HepG2 (cell line): ENCODE measurements at regions not wholly inside any gene's neighbourhood (a gene's known extent, or its start where the extent isn't known, plus 50 kb on each side); places are given as distances from the start of the nearest gene placed in this dataset.

Experiments used
- ATF7 ChIP-seq, 2 experiments: fragments of 450-650 bp in 1 of 2; sonication (generic) in 1 of 2; formaldehyde crosslinking in 1 of 2; IDR thresholded peaks; 2 replicates each; pipeline versions ENCODE4 v1.4.0 to v1.6.1; 2016 to 2020; ENCODE audit warnings: antibody characterized with exemption in 1 of 2, mild to moderate bottlenecking in 1 of 2, missing genetic modification reagents in 1 of 2
- ELF1 ChIP-seq: sonication (generic); formaldehyde crosslinking; IDR thresholded peaks from 2 replicates; pipeline ENCODE4 v1.4.0; 2020; ENCODE audit warnings: missing genetic modification reagents
- HIVEP1 ChIP-seq: sonication (generic); formaldehyde crosslinking; IDR thresholded peaks from 2 replicates; pipeline ENCODE4 v1.4.0; 2020; ENCODE audit warnings: mild to moderate bottlenecking, missing genetic modification reagents
- HOXA7 ChIP-seq: sonication (generic); formaldehyde crosslinking; IDR thresholded peaks from 2 replicates; pipeline ENCODE4 v1.8.1; 2022; ENCODE audit warnings: mild to moderate bottlenecking, missing genetic modification reagents, moderate library complexity
- IRX3 ChIP-seq: sonication (generic); formaldehyde crosslinking; IDR thresholded peaks from 2 replicates; pipeline ENCODE4 v1.8.1; 2023; ENCODE audit warnings: mild to moderate bottlenecking, low read depth, missing genetic modification reagents, borderline replicate concordance
- JUNB ChIP-seq: sonication (generic); formaldehyde crosslinking; IDR thresholded peaks from 2 replicates; pipeline ENCODE4 v1.8.0; 2022; ENCODE audit warnings: missing genetic modification reagents, mild to moderate bottlenecking, borderline replicate concordance
- NRL ChIP-seq: sonication (generic); formaldehyde crosslinking; IDR thresholded peaks from 2 replicates; pipeline ENCODE4 v1.5.0; 2020; ENCODE audit warnings: missing genetic modification reagents, mild to moderate bottlenecking, moderate library complexity, borderline replicate concordance
- PRMT3 ChIP-seq: sonication (generic); formaldehyde crosslinking; IDR thresholded peaks from 2 replicates; pipeline ENCODE4 v1.8.1; 2022; ENCODE audit warnings: low read depth, mild to moderate bottlenecking, moderate library complexity, missing genetic modification reagents, borderline replicate concordance
- ZNF20 ChIP-seq: sonication (generic); formaldehyde crosslinking; IDR thresholded peaks from 2 replicates; pipeline ENCODE4 v1.4.0; 2020; ENCODE audit warnings: mild to moderate bottlenecking, moderate library complexity, missing genetic modification reagents
- ZNF546 ChIP-seq: sonication (generic); formaldehyde crosslinking; conservative IDR thresholded peaks from 2 replicates; pipeline ENCODE4 v1.8.1; 2023; ENCODE audit warnings: mild to moderate bottlenecking, missing genetic modification reagents
- ZNF660 ChIP-seq: sonication (generic); formaldehyde crosslinking; IDR thresholded peaks from 2 replicates; pipeline ENCODE4 v1.5.1; 2020; ENCODE audit warnings: mild to moderate bottlenecking, low read depth, missing genetic modification reagents, borderline replicate concordance
- ZNF883 ChIP-seq: sonication (generic); formaldehyde crosslinking; IDR thresholded peaks from 2 replicates; pipeline ENCODE4 v1.5.1; 2020; ENCODE audit warnings: mild to moderate bottlenecking, missing genetic modification reagents; ENCODE audit errors: not compliant biosample characterization
- ZNF891 ChIP-seq: sonication (generic); formaldehyde crosslinking; IDR thresholded peaks from 2 replicates; pipeline ENCODE4 v1.5.0; 2020; ENCODE audit warnings: mild to moderate bottlenecking, missing genetic modification reagents
- TF ChIP-seq, protein P1 (sequence below): sonication (generic); formaldehyde crosslinking; IDR thresholded peaks from 2 replicates; pipeline ENCODE4 v1.5.1; 2020; ENCODE audit warnings: mild to moderate bottlenecking, moderate library complexity, missing genetic modification reagents
- TF ChIP-seq, protein P2 (sequence below): IDR thresholded peaks from 2 replicates; pipeline ENCODE4 v1.6.1; 2016; ENCODE audit warnings: control low read depth
- TF ChIP-seq, protein P3 (sequence below), 2 experiments: sonication (generic) in 1 of 2; formaldehyde crosslinking in 1 of 2; IDR thresholded peaks; 2 replicates each; pipeline versions ENCODE4 v1.5.1 to v1.6.1; 2011 to 2020; ENCODE audit warnings: borderline replicate concordance in 1 of 2, low read depth in 1 of 2, low read length in 1 of 2, mild to moderate bottlenecking in 1 of 2, missing genetic modification reagents in 1 of 2, moderate library complexity in 1 of 2
- TF ChIP-seq, protein P4 (sequence below): sonication (generic); formaldehyde crosslinking; IDR thresholded peaks from 2 replicates; pipeline ENCODE4 v1.4.0; 2020; ENCODE audit warnings: missing genetic modification reagents
- TF ChIP-seq, protein P5 (sequence below): sonication (generic); formaldehyde crosslinking; IDR thresholded peaks from 2 replicates; pipeline ENCODE4 v1.5.0; 2020; ENCODE audit warnings: mild to moderate bottlenecking, missing genetic modification reagents

DNA sequence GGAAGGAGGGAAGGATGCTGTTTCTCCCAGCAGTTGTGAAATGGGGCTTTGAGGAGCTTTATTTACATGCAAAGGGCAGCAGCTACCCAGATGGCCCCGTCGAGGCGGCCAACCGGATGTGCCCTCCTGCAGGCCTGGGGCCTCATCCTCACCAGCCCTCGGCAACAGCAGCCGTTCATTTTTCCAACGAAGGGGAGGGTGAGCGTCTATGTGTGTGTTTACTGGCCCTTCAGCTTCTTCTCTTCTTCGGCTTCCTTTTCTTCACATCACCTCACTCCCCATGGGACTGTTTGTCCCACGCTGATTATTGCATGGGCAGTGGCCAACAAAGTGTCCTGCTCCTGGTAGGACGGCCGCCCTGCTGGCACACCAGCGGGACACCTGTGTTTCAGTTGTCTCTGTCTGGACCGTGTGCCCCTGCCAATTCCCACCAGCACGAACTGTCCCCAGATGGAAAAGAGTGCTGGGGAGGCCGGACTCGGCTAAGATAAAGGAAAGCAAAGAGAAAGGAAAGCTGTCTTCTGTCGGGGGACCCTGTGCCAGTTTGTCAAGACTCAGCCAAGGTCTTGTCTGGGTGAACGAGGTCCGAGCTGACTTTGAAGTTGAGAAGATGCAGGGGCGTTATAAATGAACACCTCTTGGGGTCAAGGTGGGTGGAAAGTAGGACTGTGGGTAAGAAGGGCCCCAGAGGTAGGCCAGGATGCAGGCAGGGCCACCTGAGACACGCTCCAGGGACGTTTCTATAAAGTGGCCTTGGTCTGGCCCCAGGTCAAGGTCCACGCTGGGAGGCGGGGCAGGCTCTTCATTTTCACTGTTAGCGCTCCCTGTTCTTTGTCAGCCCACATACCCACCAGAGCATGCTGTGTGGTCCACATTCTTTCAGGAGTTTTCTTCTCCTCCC is 57.0 kb downstream of the FAM50B start (continued):
- TF ChIP-seq, protein P1, sequence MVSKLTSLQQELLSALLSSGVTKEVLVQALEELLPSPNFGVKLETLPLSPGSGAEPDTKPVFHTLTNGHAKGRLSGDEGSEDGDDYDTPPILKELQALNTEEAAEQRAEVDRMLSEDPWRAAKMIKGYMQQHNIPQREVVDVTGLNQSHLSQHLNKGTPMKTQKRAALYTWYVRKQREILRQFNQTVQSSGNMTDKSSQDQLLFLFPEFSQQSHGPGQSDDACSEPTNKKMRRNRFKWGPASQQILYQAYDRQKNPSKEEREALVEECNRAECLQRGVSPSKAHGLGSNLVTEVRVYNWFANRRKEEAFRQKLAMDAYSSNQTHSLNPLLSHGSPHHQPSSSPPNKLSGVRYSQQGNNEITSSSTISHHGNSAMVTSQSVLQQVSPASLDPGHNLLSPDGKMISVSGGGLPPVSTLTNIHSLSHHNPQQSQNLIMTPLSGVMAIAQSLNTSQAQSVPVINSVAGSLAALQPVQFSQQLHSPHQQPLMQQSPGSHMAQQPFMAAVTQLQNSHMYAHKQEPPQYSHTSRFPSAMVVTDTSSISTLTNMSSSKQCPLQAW (CRISPR knock-in tag) = peak; percentile 83
- TF ChIP-seq IRX3 (CRISPR knock-in tag) = peak; percentile 45; the same call in 1 of the 2 replicates
- TF ChIP-seq, protein P2, sequence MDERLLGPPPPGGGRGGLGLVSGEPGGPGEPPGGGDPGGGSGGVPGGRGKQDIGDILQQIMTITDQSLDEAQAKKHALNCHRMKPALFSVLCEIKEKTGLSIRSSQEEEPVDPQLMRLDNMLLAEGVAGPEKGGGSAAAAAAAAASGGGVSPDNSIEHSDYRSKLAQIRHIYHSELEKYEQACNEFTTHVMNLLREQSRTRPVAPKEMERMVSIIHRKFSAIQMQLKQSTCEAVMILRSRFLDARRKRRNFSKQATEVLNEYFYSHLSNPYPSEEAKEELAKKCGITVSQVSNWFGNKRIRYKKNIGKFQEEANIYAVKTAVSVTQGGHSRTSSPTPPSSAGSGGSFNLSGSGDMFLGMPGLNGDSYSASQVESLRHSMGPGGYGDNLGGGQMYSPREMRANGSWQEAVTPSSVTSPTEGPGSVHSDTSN (CRISPR knock-in tag) = no peak
- no peak for TF ChIP-seq ZNF20 (CRISPR knock-in tag)
- TF ChIP-seq ZNF660 (CRISPR knock-in tag) = no peak
- TF ChIP-seq, protein P3, sequence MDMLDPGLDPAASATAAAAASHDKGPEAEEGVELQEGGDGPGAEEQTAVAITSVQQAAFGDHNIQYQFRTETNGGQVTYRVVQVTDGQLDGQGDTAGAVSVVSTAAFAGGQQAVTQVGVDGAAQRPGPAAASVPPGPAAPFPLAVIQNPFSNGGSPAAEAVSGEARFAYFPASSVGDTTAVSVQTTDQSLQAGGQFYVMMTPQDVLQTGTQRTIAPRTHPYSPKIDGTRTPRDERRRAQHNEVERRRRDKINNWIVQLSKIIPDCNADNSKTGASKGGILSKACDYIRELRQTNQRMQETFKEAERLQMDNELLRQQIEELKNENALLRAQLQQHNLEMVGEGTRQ (IDR thresholded peaks at IDR 0.05; ENCODE audit: low read depth, low read length) = peak; percentile 25; the same call in 1 of the 2 replicates
- TF ChIP-seq, protein P3 (CRISPR knock-in tag; IDR thresholded peaks at IDR 0.05; ENCODE audit: borderline replicate concordance) = no peak
- no peak for TF ChIP-seq ATF7 (IDR thresholded peaks at IDR 0.05)
- TF ChIP-seq ATF7 (CRISPR knock-in tag; IDR thresholded peaks at IDR 0.05) = peak; percentile 71; the same call in 1 of the 2 replicates
- peak; percentile 77 for TF ChIP-seq ZNF883 (CRISPR knock-in tag)
- TF ChIP-seq, protein P4, sequence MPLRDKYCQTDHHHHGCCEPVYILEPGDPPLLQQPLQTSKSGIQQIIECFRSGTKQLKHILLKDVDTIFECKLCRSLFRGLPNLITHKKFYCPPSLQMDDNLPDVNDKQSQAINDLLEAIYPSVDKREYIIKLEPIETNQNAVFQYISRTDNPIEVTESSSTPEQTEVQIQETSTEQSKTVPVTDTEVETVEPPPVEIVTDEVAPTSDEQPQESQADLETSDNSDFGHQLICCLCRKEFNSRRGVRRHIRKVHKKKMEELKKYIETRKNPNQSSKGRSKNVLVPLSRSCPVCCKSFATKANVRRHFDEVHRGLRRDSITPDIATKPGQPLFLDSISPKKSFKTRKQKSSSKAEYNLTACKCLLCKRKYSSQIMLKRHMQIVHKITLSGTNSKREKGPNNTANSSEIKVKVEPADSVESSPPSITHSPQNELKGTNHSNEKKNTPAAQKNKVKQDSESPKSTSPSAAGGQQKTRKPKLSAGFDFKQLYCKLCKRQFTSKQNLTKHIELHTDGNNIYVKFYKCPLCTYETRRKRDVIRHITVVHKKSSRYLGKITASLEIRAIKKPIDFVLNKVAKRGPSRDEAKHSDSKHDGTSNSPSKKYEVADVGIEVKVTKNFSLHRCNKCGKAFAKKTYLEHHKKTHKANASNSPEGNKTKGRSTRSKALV (CRISPR knock-in tag) = no peak
- peak; percentile 72; the same call in 1 of the 2 replicates for TF ChIP-seq ZNF891 (CRISPR knock-in tag)
- TF ChIP-seq, protein P5, sequence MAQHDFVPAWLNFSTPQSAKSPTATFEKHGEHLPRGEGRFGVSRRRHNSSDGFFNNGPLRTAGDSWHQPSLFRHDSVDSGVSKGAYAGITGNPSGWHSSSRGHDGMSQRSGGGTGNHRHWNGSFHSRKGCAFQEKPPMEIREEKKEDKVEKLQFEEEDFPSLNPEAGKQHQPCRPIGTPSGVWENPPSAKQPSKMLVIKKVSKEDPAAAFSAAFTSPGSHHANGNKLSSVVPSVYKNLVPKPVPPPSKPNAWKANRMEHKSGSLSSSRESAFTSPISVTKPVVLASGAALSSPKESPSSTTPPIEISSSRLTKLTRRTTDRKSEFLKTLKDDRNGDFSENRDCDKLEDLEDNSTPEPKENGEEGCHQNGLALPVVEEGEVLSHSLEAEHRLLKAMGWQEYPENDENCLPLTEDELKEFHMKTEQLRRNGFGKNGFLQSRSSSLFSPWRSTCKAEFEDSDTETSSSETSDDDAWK (CRISPR knock-in tag) = no peak
- 0 out of 2 replicates have a peak, but pooled peaks have one; percentile 25 for TF ChIP-seq JUNB
- TF ChIP-seq HOXA7 (CRISPR knock-in tag) = no peak
- TF ChIP-seq HIVEP1 (CRISPR knock-in tag) = peak; percentile 85
- no peak for TF ChIP-seq ELF1 (CRISPR knock-in tag)
- TF ChIP-seq ZNF546 (CRISPR knock-in tag) = no peak; the same call in 1 of the 2 replicates
- peak; percentile 78; the same call in 1 of the 2 replicates for TF ChIP-seq NRL
- TF ChIP-seq PRMT3 = peak; percentile 82; the same call in 1 of the 2 replicates
